ENCODE measurements at regions not wholly inside any gene's neighbourhood (a gene's known extent, or its start where the extent isn't known, plus 50 kb on each side); places are given as distances from the start of the nearest gene placed in this dataset.

GRCh38 chr14:65993996-65994395, 492.2 kb upstream of the CCDC196 start:
- TF ChIP-seq CTCF (conservative IDR thresholded peaks at IDR 0.05) (no peak), ZFX (IDR thresholded peaks at IDR 0.05) (no peak)
